ENCODE measurements at regions not wholly inside any gene's neighbourhood (a gene's known extent, or its start where the extent isn't known, plus 50 kb on each side); places are given as distances from the start of the nearest gene placed in this dataset.
A peak's percentile ranks its signal among the peaks of the same experiment; 100 is the strongest.

DNA sequence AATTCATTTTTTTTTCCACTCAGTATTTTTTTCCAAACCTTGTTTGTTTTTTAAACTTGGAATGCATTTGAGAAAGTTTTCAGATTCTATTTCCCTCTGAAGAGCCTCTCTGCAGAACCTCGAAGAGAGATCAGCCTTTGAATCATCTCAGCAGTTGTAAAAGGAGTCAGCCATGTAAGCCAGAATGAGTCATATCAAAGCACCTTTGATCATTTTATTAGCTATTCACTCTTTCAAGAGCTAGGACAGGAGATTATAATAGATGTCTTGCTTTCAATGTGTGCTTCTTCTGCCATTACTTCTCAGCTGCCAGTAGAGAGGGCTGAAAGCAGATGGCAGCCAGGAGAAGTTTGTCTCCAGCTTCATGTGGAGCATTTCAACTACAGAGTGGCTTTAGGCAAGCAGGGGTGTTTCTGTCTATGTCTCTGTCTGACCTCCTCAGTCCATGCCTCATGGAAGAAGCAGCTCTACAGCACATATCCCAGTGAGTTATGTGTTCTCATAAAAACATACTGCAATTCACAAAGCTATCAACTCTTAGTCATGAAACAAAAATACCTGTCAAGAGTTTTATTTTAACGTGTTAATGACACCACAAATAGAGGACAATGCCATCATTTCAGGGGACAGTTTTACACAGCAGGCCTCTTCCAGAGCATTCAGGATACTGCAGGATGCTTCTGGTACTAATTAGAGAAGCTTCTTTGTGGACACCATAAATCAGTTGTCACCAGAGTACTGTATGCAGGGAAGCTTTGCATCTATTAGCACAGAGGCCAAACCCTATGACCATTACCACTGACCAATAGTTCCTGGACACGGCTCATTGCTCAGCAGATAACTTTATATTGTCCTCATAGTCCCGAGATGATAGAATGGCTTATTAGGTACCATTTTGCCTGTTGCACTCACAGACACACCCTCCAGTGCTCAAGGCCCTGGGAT lies 94.3 kb downstream of the NHLRC3 start:
- H3K4me1 Mint-ChIP-seq (ENCODE audit: low read depth): no peaks in the 10 kb centered on the region
- no peaks in the 10 kb centered on the region for H3K36me3 Mint-ChIP-seq (ENCODE audit: insufficient read depth in 2 of 2)
- DNase-seq (no peak), ATAC-seq (replicated peaks in 1 of 2) (peak; percentile 37 to 58)
- no peak overlapping the region for H3K4me3 Mint-ChIP-seq
- no peak overlapping the region for H3K27ac Mint-ChIP-seq
- H3K9me3 Mint-ChIP-seq: no peaks in the 10 kb centered on the region
- peaks cover 24% of the 10 kb centered on the region for H3K27me3 Mint-ChIP-seq (ENCODE audit: low read depth)

DNA sequence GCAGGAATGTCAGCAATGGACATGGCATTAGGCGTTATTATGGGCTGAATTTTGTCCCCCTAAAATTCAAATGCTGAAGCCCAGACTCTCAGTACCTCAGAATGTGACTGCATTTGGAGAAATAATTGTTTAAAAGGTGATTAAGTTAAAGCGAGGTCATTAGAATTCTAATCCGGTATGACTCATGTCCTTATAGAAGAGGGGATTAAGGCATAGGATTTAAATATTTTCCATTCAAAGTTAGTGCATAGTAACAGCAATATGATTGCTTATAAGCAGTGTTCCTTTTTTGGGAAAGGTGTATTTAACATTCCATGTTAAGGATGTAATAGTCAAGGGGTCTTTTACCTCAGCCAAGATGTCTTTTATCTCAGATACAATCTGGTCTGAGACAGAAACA lies 95.5 kb downstream of the NHLRC3 start:
- H3K4me1 Mint-ChIP-seq (ENCODE audit: low read depth): no peaks in the 10 kb centered on the region
- H3K36me3 Mint-ChIP-seq (ENCODE audit: insufficient read depth in 2 of 2): no peaks in the 10 kb centered on the region
- no peak for ATAC-seq (replicated peaks in 1 of 2)
- peaks cover 24% of the 10 kb centered on the region for H3K27me3 Mint-ChIP-seq (ENCODE audit: low read depth)
- H3K27ac Mint-ChIP-seq: no peak overlapping the region
- no peak overlapping the region for H3K4me3 Mint-ChIP-seq
- DNase-seq: no peak
- H3K9me3 Mint-ChIP-seq: no peaks in the 10 kb centered on the region

DNA sequence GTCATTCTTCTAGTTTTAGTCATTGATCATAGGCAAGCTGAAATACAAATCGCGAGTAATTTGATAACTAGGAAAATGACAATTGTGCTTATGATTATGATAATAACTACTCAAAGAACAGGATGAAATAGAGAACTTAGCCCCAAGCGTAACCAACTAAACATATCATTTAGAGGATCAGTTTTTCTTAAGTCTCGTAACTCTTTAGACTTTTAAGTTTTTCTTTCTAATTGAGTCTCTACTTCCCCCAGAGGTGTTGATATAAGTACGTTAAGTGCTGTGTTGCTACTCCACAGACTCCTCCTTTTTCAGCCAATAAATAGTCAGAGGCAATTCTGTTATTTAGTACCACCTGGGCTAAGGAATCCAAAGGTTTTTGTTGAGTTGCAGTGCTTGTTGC lies 96.3 kb downstream of the NHLRC3 start:
- H3K27ac Mint-ChIP-seq: no peak overlapping the region
- DNase-seq (no peak), ATAC-seq (replicated peaks in 1 of 2) (peak; percentile 43 to 79)
- no peak overlapping the region for H3K4me3 Mint-ChIP-seq
- H3K36me3 Mint-ChIP-seq (ENCODE audit: insufficient read depth in 2 of 2): no peaks in the 10 kb centered on the region
- H3K27me3 Mint-ChIP-seq (ENCODE audit: low read depth): peaks cover 19% of the 10 kb centered on the region
- no peaks in the 10 kb centered on the region for H3K4me1 Mint-ChIP-seq (ENCODE audit: low read depth)
- no peaks in the 10 kb centered on the region for H3K9me3 Mint-ChIP-seq

DNA sequence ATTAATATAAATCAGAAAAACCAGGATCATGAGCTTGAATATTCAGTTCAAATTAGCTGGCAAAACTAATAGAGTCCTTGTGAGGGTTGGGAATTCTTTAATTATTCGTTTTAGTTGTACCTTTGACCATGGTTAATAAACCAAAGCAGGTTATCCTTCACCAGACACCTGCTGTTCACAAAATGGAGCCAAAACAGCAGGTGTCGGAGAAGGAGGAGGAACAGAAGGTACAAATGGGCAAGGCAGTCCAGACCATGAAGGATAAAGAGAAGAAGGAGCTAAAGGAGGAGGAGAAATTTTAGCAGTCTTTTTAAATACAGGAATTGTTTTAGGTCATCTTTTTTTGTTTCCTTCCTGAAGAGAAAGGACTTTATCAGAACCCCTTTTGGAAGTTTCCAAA lies 106.1 kb downstream of the NHLRC3 start:
- H3K4me1 Mint-ChIP-seq (ENCODE audit: low read depth): peaks cover 15% of the 10 kb centered on the region
- no peaks in the 10 kb centered on the region for H3K36me3 Mint-ChIP-seq (ENCODE audit: insufficient read depth in 2 of 2)
- no peak for DNase-seq
- H3K27ac Mint-ChIP-seq: no peak overlapping the region
- no peak for ATAC-seq (replicated peaks in 1 of 2)
- peaks cover 43% of the 10 kb centered on the region for H3K27me3 Mint-ChIP-seq (ENCODE audit: low read depth)
- H3K9me3 Mint-ChIP-seq: no peaks in the 10 kb centered on the region
- no peak overlapping the region for H3K4me3 Mint-ChIP-seq

DNA sequence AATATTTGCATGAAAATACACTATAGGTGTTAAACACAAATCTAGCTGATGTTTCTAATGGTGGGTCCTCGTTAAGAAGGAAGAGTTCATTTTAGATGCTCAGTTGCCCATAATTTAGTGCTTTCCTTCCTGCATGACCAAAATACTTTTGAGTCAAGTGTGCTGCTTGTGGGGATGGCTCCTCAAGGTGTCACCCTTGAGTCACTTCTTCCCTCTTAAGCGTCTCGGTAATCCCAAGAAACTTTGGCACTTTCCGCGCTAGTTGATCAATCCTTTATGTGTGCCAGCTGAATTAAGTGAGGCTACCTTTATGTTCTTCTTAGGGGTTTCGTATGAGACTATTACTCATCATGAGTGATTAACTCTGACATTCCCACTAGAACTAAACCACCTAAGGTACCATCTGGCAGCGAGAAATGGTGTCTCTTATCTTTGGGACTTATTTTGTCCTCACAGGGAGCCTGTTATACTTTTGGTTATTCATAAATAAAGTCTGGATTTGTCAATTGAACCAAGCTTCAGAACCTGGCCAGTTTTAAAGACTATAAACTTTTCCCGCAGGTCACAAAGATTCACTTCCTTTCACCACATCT lies 106.8 kb downstream of the NHLRC3 start:
- no peak overlapping the region for H3K4me3 Mint-ChIP-seq
- no peaks in the 10 kb centered on the region for H3K9me3 Mint-ChIP-seq
- H3K27ac Mint-ChIP-seq: no peak overlapping the region
- ATAC-seq (replicated peaks in 1 of 2): no peak
- DNase-seq: peak; percentile 29 to 32
- peaks cover 43% of the 10 kb centered on the region for H3K27me3 Mint-ChIP-seq (ENCODE audit: low read depth)
- no peaks in the 10 kb centered on the region for H3K36me3 Mint-ChIP-seq (ENCODE audit: insufficient read depth in 2 of 2)
- peaks cover 15% of the 10 kb centered on the region for H3K4me1 Mint-ChIP-seq (ENCODE audit: low read depth)

DNA sequence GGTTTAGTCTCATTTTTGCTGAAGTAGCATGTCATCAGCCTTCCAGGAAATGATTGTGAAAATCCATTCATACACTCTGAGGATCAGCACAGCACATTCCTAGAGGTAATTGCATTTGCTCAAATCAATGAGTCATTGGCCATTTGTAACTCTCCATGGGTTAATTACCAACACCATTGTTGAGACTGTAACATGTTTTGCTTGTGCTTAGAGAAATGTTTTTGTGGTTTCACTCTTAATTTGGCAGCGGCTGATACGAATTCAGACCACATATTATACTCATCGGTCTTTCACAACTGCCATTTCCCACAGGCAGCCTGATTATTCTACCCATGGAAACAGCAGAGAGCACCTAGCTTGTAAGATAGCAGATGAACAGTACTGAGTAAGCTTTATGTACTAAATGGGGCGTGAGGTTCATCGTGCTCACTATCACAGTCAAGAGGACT lies 110.3 kb downstream of the NHLRC3 start:
- Mint-ChIP-seq H3K27me3 (ENCODE audit: low read depth) (peaks cover 40% of the 10 kb centered on the region), H3K4me1 (ENCODE audit: low read depth) (peaks cover 15% of the 10 kb centered on the region), H3K9me3 (peaks cover 0 to 2% of the 10 kb centered on the region in 2 donors), H3K4me3 (peak overlapping the region in 1 of 2 donors; percentile 69), H3K27ac (no peak overlapping the region), H3K36me3 (ENCODE audit: insufficient read depth in 2 of 2) (peaks cover 0 to 3% of the 10 kb centered on the region in 2 donors)
- ATAC-seq (replicated peaks in 1 of 2): peak; percentile 84 to 86
- DNase-seq: peak; percentile 8 to 20

DNA sequence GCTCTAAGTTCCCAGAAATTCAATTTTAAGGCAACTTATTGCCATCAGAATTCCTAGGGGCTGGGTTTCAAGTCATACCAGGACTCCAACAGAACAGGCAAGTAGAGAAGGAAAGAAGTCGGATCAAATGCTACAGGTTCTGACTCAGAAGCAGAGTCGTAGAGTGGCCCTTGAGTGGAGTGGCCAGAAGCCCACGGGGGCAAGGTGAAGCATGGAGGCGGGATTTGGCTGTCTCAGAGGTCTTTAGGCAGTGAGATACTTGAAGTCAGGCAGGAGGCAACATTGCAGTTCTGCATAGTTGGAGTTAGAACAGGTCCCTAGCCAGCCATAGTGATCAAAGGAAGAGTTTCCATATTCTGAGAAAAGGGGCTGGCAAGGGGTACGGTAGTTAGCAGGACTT lies 111.6 kb downstream of the NHLRC3 start:
- no peak for ATAC-seq (replicated peaks in 1 of 2)
- Mint-ChIP-seq H3K27me3 (ENCODE audit: low read depth) (peaks cover 26% of the 10 kb centered on the region), H3K36me3 (ENCODE audit: insufficient read depth in 2 of 2) (peaks cover 0 to 3% of the 10 kb centered on the region in 2 donors), H3K4me1 (ENCODE audit: low read depth) (peaks cover 12% of the 10 kb centered on the region), H3K27ac (no peak overlapping the region), H3K4me3 (no peak overlapping the region), H3K9me3 (peaks cover 0 to 2% of the 10 kb centered on the region in 2 donors)
- DNase-seq: no peak

DNA sequence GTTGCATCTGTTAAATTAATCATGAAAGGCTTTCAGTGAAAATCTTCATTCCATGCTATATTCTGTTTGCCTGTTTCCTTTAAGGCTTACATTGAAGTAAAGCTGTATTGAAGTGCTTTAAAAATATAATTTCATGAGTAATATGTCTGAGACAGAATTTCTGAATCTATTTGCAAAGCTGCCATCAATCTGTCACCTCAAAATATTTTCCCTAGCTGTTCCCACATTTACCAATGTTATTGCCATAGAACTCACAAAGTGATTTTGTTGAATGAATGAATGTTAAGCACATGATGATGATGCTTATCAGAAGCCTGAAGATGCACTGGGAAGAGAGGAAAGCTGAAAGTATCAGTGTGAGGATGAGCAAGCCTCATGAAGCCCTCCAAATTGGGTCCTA lies 115.8 kb downstream of the NHLRC3 start:
- Mint-ChIP-seq H3K9me3 (peaks cover 0 to 2% of the 10 kb centered on the region in 2 donors), H3K4me3 (no peak overlapping the region), H3K36me3 (ENCODE audit: insufficient read depth in 2 of 2) (peaks cover 0 to 3% of the 10 kb centered on the region in 2 donors), H3K27ac (no peak overlapping the region), H3K4me1 (ENCODE audit: low read depth) (no peaks in the 10 kb centered on the region), H3K27me3 (ENCODE audit: low read depth) (peaks cover 42% of the 10 kb centered on the region)
- ATAC-seq (replicated peaks in 1 of 2): no peak
- no peak for DNase-seq

DNA sequence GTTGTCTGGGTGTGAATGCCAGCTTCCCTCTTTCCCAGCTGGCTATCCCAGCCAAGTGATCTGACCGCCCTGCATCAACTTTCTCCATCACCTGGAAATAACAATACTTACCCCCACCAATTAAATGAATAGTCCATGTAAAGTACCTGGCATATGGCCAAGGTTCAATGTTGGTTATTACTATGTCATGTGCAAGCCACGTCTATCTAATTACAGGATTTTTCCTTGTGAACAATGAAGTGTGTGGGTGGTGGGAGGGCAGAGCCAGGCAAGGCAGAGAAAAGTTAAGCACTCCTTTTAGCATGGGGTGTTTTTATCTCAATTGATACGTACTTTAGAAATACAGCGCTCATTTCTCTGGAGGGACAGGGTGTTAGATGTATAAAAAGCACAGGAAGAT lies 121.1 kb downstream of the NHLRC3 start:
- DNase-seq: peak in 1 of 2 donors; percentile 2
- peaks cover 8% of the 10 kb centered on the region for H3K4me1 Mint-ChIP-seq (ENCODE audit: low read depth)
- no peak overlapping the region for H3K4me3 Mint-ChIP-seq

DNA sequence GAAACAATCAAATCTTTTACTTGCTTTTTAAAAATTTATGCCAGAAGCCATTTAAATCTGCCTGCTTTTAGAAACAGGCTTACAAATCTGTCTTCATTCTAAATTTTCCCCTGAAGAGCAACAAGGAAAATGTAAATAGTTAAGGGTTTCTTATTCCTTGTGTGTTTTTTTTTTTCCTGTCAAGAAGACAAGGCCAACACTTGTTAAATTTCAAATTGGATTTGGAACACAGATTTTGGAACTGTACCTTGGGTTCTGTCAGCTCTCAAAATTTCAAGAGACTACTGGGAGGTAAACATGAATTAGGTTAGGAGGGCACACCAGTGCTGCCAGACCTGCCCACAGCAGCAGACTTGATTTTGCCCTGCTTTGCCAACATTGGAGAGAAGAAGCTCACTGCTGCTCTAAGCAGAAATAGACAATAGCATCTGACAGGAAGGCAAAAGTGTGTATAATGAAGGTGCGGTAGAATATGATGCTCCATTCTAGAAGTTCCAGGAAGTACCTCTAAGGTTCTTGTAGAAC lies 121.7 kb downstream of the NHLRC3 start:
- Mint-ChIP-seq H3K4me3 (no peak overlapping the region), H3K4me1 (ENCODE audit: low read depth) (peaks cover 8% of the 10 kb centered on the region), H3K9me3 (no peaks in the 10 kb centered on the region), H3K36me3 (ENCODE audit: insufficient read depth in 2 of 2) (no peaks in the 10 kb centered on the region), H3K27me3 (ENCODE audit: low read depth) (peaks cover 59% of the 10 kb centered on the region), H3K27ac (no peak overlapping the region)
- DNase-seq (no peak), ATAC-seq (replicated peaks in 1 of 2) (no peak)

More for the DNA sequence above, 121.1 kb downstream of the NHLRC3 start:
- no peaks in the 10 kb centered on the region for H3K36me3 Mint-ChIP-seq (ENCODE audit: insufficient read depth in 2 of 2)
- H3K27me3 Mint-ChIP-seq (ENCODE audit: low read depth): peaks cover 58% of the 10 kb centered on the region
- no peak overlapping the region for H3K27ac Mint-ChIP-seq
- H3K9me3 Mint-ChIP-seq: no peaks in the 10 kb centered on the region
- peak in 1 of 2 donors; percentile 67 for ATAC-seq (replicated peaks in 1 of 2)

DNA sequence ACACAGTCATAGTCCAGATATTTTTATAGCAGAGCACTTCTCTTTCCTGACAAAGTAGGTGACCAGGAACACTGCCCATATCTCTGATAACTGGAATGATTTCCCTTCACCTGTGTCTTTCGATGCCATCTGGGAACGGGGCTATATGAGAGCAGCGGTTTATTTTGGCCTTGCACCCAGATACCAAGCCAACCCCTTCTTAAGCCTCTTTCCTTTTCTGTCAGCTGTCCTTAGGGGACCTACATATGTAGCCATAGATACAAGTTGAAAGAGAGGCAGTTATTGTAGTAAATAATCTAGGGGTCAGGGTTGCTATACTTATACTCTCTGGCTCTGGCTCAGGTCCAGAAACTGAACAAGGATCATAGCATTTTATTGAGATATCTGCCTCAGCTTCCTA lies 128.8 kb downstream of the NHLRC3 start:
- Mint-ChIP-seq H3K27ac (no peak overlapping the region), H3K36me3 (ENCODE audit: insufficient read depth in 2 of 2) (no peaks in the 10 kb centered on the region), H3K9me3 (no peaks in the 10 kb centered on the region), H3K27me3 (ENCODE audit: low read depth) (peaks cover 18% of the 10 kb centered on the region), H3K4me1 (ENCODE audit: low read depth) (no peaks in the 10 kb centered on the region), H3K4me3 (no peak overlapping the region)
- DNase-seq: no peak
- ATAC-seq (replicated peaks in 1 of 2): no peak

DNA sequence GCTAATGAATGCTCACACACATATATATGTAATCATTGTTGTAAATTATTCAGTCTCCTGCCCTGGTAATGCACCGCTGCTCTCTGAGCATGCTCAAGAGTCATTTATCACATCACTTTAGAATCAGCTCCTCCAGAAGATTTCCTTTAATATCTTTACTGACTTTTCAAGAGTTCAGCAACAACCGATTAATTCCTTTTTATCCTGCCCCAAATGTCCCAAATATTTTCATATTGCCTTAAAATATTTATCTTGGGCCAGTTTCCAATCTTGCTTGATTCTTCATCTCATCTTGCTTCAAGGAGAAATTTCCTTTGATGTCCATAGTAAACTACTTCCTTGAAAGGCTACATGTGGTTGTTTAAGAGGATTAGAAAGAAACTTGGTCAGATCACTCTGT lies 132.5 kb downstream of the NHLRC3 start:
- H3K9me3 Mint-ChIP-seq: no peaks in the 10 kb centered on the region
- no peaks in the 10 kb centered on the region for H3K4me1 Mint-ChIP-seq (ENCODE audit: low read depth)
- no peak overlapping the region for H3K27ac Mint-ChIP-seq
- no peaks in the 10 kb centered on the region for H3K36me3 Mint-ChIP-seq (ENCODE audit: insufficient read depth in 2 of 2)
- DNase-seq (no peak), ATAC-seq (replicated peaks in 1 of 2) (no peak)
- H3K27me3 Mint-ChIP-seq (ENCODE audit: low read depth): peaks cover 1% of the 10 kb centered on the region
- no peak overlapping the region for H3K4me3 Mint-ChIP-seq

DNA sequence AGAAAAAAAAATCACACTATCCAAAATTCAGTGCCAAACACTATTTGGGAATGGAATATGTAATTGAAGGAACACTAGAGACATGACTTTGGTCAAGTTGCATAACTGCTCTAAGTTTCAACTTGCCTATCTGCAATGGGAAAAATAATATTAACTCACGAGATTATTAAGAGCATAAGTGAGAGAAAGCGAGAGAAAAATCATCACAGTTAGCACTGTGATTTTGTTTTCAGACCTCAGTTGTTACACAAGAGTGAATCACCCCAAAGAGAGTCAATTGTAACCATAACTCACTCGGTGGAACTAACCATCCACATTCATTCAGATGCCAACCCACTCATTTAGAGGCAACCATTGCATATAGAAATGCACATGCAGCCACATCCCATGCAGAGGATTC lies 147.1 kb downstream of the NHLRC3 start:
- H3K36me3 Mint-ChIP-seq (ENCODE audit: insufficient read depth in 2 of 2): no peaks in the 10 kb centered on the region
- H3K9me3 Mint-ChIP-seq: no peaks in the 10 kb centered on the region
- no peaks in the 10 kb centered on the region for H3K4me1 Mint-ChIP-seq (ENCODE audit: low read depth)
- peak in 1 of 2 donors; percentile 74 for ATAC-seq (replicated peaks in 1 of 2)
- H3K4me3 Mint-ChIP-seq: no peak overlapping the region
- no peak for DNase-seq
- H3K27me3 Mint-ChIP-seq (ENCODE audit: low read depth): peaks cover 29% of the 10 kb centered on the region
- H3K27ac Mint-ChIP-seq: no peak overlapping the region

Measured in activated T-cell treated with anti-CD3 and anti-CD28 coated beads, Interleukin-2, amount 50 U/mL, for 72 hours (primary cell).